ENCODE measurements at regions not wholly inside any gene's neighbourhood (a gene's known extent, or its start where the extent isn't known, plus 50 kb on each side); places are given as distances from the start of the nearest gene placed in this dataset.
"Not testable (repeated sequence)": the region's sequence is repeated elsewhere in the genome, so short reads cannot be mapped to it uniquely, and the experiment has no call there.

DNA sequence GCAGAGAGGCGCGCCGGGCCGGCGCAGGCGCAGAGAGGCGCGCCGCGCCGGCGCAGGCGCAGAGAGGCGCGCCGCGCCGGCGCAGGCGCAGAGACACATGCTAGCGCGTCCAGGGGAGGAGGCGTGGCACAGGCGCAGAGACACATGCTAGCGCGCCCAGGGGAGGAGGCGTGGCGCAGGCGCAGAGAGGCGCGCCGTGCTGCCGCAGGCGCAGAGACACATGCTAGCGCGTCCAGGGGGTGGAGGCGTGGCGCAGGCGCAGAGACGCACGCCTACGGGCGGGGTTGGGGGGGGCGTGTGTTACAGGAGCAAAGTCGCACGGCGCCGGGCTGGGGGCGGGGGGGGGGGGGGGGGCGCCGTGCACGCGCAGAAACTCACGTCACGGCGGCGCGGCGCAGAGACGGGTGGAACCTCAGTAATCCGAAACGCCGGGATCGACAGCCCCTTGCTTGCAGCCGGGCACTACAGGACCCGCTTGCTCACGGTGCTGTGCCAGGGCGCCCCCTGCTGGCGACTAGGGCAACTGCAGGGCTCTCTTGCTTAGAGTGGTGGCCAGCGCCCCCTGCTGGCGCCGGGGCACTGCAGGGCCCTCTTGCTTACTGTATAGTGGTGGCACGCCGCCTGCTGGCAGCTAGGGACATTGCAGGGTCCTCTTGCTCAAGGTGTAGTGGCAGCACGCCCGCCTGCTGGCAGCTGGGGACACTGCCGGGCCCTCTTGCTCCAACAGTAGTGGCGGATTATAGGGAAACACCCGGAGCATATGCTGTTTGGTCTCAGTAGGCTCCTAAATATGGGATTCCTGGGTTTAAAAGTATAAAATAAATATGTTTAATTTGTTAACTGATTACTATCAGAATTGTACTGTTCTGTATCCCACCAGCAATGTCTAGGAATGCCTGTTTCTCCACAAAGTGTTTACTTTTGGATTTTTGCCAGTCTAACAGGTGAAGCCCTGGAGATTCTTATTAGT, 269.9 kb downstream of the OR4F29 start:
- H3K4me1 ChIP-seq (ENCODE audit: insufficient read depth, low read length); H3F3A ChIP-seq (ENCODE audit: low read length, unreplicated experiment); intact Hi-C loops (cut with micrococcal nuclease); H4K20me1 ChIP-seq (ENCODE audit: low read length); H3K27ac ChIP-seq (ENCODE audit: low read length); POLR2A ChIA-PET (ENCODE audit: unreplicated experiment); H3K9ac ChIP-seq (ENCODE audit: low read length); CTCF ChIA-PET; H3K36me3 ChIP-seq (ENCODE audit: low read depth, low read length); H3K27me3 ChIP-seq (ENCODE audit: low read length); H3K9me3 ChIP-seq (ENCODE audit: low read length); H3K4me3 ChIP-seq (ENCODE audit: low read length); ATAC-seq; BruUV-seq (replicated peaks); H3K79me2 ChIP-seq (ENCODE audit: low read length); H2AFZ ChIP-seq (ENCODE audit: low read length); H3K4me2 ChIP-seq (ENCODE audit: low read length); H3K9me2 ChIP-seq (replicated peaks; ENCODE audit: low read length): not testable (repeated sequence)
- peak; percentile 64 for DNase-seq

GRCh38 chr1:180749-181205, 270.7 kb downstream of the OR4F29 start:
- H3K9me3 ChIP-seq (ENCODE audit: low read length), result not testable (repeated sequence)

GRCh38 chr1:138842-139241, 312.6 kb downstream of the OR4F29 start:
- POLR2A ChIA-PET (ENCODE audit: unreplicated experiment); H3K4me3 ChIP-seq (ENCODE audit: low read length); CTCF ChIA-PET; H3K36me3 ChIP-seq (ENCODE audit: low read depth, low read length); DNase-seq; H3K9me2 ChIP-seq (replicated peaks; ENCODE audit: low read length); H4K20me1 ChIP-seq (ENCODE audit: low read length); BruUV-seq (replicated peaks); H3K27me3 ChIP-seq (ENCODE audit: low read length); H3F3A ChIP-seq (ENCODE audit: low read length, unreplicated experiment); H3K9me3 ChIP-seq (ENCODE audit: low read length); H2AFZ ChIP-seq (ENCODE audit: low read length); H3K79me2 ChIP-seq (ENCODE audit: low read length); intact Hi-C loops (cut with micrococcal nuclease); H3K9ac ChIP-seq (ENCODE audit: low read length); H3K4me1 ChIP-seq (ENCODE audit: insufficient read depth, low read length); ATAC-seq; H3K27ac ChIP-seq (ENCODE audit: low read length); H3K4me2 ChIP-seq (ENCODE audit: low read length): not testable (repeated sequence)

More at GRCh38 chr1:180749-181205, 270.7 kb downstream of the OR4F29 start:
- H3K9ac ChIP-seq (ENCODE audit: low read length); BruUV-seq (replicated peaks); H3K27me3 ChIP-seq (ENCODE audit: low read length); DNase-seq; H3K4me2 ChIP-seq (ENCODE audit: low read length); H3K36me3 ChIP-seq (ENCODE audit: low read depth, low read length); POLR2A ChIA-PET (ENCODE audit: unreplicated experiment); CTCF ChIA-PET; H3K27ac ChIP-seq (ENCODE audit: low read length); intact Hi-C loops (cut with micrococcal nuclease); H3F3A ChIP-seq (ENCODE audit: low read length, unreplicated experiment); H3K4me3 ChIP-seq (ENCODE audit: low read length); H4K20me1 ChIP-seq (ENCODE audit: low read length); H3K4me1 ChIP-seq (ENCODE audit: insufficient read depth, low read length); H3K9me2 ChIP-seq (replicated peaks; ENCODE audit: low read length); H3K79me2 ChIP-seq (ENCODE audit: low read length); ATAC-seq; H2AFZ ChIP-seq (ENCODE audit: low read length): not testable (repeated sequence)

DNA sequence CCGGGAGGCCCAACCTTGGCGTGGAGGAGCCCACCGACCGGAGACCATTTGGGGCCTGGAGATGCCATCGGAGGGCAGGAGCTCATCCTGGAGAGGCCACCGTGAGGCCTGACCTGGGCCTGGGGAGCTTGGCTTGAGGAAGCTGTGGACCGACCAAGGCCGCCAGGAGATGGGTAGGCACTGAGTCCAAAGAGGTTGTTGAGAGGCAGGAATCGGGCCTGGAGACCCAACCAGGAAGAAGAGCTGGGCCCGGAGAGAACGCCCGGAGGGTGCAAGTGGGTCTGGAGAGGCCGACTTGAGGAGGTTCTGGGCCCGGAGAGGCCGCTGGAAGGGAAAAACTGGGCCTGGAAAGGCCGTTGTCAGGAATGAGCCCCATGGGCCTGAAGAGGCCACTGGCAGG, 313.8 kb downstream of the OR4F29 start:
- H3K4me3 ChIP-seq (ENCODE audit: low read length); DNase-seq; BruUV-seq (replicated peaks); POLR2A ChIA-PET (ENCODE audit: unreplicated experiment); H3K4me1 ChIP-seq (ENCODE audit: insufficient read depth, low read length); H3K27me3 ChIP-seq (ENCODE audit: low read length); H2AFZ ChIP-seq (ENCODE audit: low read length); H3K27ac ChIP-seq (ENCODE audit: low read length); H3K79me2 ChIP-seq (ENCODE audit: low read length); H3K4me2 ChIP-seq (ENCODE audit: low read length); H3F3A ChIP-seq (ENCODE audit: low read length, unreplicated experiment); intact Hi-C loops (cut with micrococcal nuclease); H3K9ac ChIP-seq (ENCODE audit: low read length); H3K9me3 ChIP-seq (ENCODE audit: low read length); CTCF ChIA-PET; H3K9me2 ChIP-seq (replicated peaks; ENCODE audit: low read length); H4K20me1 ChIP-seq (ENCODE audit: low read length); H3K36me3 ChIP-seq (ENCODE audit: low read depth, low read length); ATAC-seq: not testable (repeated sequence)

DNA sequence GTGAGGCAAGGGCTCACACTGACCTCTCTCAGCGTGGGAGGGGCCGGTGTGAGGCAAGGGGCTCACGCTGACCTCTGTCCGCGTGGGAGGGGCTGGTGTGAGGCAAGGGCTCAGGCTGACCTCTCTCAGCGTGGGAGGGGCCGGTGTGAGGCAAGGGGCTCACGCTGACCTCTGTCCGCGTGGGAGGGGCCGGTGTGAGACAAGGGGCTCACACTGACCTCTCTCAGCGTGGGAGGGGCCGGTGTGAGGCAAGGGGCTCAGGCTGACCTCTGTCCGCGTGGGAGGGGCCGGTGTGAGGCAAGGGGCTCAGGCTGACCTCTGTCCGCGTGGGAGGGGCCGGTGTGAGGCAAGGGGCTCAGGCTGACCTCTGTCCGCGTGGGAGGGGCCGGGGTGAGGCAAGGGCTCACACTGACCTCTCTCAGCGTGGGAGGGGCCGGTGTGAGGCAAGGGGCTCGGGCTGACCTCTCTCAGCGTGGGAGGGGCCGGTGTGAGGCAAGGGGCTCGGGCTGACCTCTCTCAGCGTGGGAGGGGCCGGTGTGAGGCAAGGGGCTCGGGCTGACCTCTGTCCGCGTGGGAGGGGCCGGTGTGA, 315.0 kb downstream of the OR4F29 start:
- H3F3A ChIP-seq (ENCODE audit: low read length, unreplicated experiment); H3K4me1 ChIP-seq (ENCODE audit: insufficient read depth, low read length); BruUV-seq (replicated peaks); H3K79me2 ChIP-seq (ENCODE audit: low read length); ATAC-seq; H3K4me3 ChIP-seq (ENCODE audit: low read length); CTCF ChIA-PET; H3K9ac ChIP-seq (ENCODE audit: low read length); H3K36me3 ChIP-seq (ENCODE audit: low read depth, low read length); H4K20me1 ChIP-seq (ENCODE audit: low read length); POLR2A ChIA-PET (ENCODE audit: unreplicated experiment); H2AFZ ChIP-seq (ENCODE audit: low read length); intact Hi-C loops (cut with micrococcal nuclease); H3K4me2 ChIP-seq (ENCODE audit: low read length); H3K27me3 ChIP-seq (ENCODE audit: low read length); H3K27ac ChIP-seq (ENCODE audit: low read length); H3K9me3 ChIP-seq (ENCODE audit: low read length); DNase-seq; H3K9me2 ChIP-seq (replicated peaks; ENCODE audit: low read length): not testable (repeated sequence)

GRCh38 chr1:134936-135335, 316.5 kb downstream of the OR4F29 start:
- H3K9me3 ChIP-seq (ENCODE audit: low read length); H3K27me3 ChIP-seq (ENCODE audit: low read length); POLR2A ChIA-PET (ENCODE audit: unreplicated experiment); H2AFZ ChIP-seq (ENCODE audit: low read length); H3F3A ChIP-seq (ENCODE audit: low read length, unreplicated experiment); CTCF ChIA-PET; H3K27ac ChIP-seq (ENCODE audit: low read length); H3K4me3 ChIP-seq (ENCODE audit: low read length); H3K4me2 ChIP-seq (ENCODE audit: low read length); H3K9me2 ChIP-seq (replicated peaks; ENCODE audit: low read length); DNase-seq; intact Hi-C loops (cut with micrococcal nuclease); ATAC-seq; H3K36me3 ChIP-seq (ENCODE audit: low read depth, low read length); H3K9ac ChIP-seq (ENCODE audit: low read length); H4K20me1 ChIP-seq (ENCODE audit: low read length); H3K4me1 ChIP-seq (ENCODE audit: insufficient read depth, low read length); BruUV-seq (replicated peaks); H3K79me2 ChIP-seq (ENCODE audit: low read length): not testable (repeated sequence)

Data from PC-3 (cell line).